ENCODE measurements at regions not wholly inside any gene's neighbourhood (a gene's known extent, or its start where the extent isn't known, plus 50 kb on each side); places are given as distances from the start of the nearest gene placed in this dataset.

GRCh38 chr1:81220614-81221071 is 580.1 kb upstream of the ADGRL2 start:
- TF ChIP-seq, protein P1, sequence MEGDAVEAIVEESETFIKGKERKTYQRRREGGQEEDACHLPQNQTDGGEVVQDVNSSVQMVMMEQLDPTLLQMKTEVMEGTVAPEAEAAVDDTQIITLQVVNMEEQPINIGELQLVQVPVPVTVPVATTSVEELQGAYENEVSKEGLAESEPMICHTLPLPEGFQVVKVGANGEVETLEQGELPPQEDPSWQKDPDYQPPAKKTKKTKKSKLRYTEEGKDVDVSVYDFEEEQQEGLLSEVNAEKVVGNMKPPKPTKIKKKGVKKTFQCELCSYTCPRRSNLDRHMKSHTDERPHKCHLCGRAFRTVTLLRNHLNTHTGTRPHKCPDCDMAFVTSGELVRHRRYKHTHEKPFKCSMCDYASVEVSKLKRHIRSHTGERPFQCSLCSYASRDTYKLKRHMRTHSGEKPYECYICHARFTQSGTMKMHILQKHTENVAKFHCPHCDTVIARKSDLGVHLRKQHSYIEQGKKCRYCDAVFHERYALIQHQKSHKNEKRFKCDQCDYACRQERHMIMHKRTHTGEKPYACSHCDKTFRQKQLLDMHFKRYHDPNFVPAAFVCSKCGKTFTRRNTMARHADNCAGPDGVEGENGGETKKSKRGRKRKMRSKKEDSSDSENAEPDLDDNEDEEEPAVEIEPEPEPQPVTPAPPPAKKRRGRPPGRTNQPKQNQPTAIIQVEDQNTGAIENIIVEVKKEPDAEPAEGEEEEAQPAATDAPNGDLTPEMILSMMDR (IDR thresholded peaks at IDR 0.05; ENCODE audit: low read depth, low read length, missing input control): no peak
- TF ChIP-seq RAD21 (IDR thresholded peaks at IDR 0.05) (no peak), JUND (IDR thresholded peaks at IDR 0.05) (no peak)
- Histone ChIP-seq H3K4me1 (ENCODE audit: control insufficient read depth in 4 of 4, insufficient read depth in 4 of 4, low read length in 3 of 4) (no peaks in the 10 kb centered on the region), H3K36me3 (ENCODE audit: control insufficient read depth in 4 of 4, insufficient read depth in 3 of 4, low read depth in 1 of 4, low read length in 3 of 4) (no peaks in the 10 kb centered on the region), H3K9ac (ENCODE audit: low read depth in 1 of 2, low read length in 2 of 2) (no peak overlapping the region), H3K27ac (ENCODE audit: low read depth in 1 of 2, low read length in 2 of 2) (no peak overlapping the region), H3K9me3 (ENCODE audit: control insufficient read depth in 4 of 4, low read length in 3 of 4) (no peaks in the 10 kb centered on the region), H3K4me3 (ENCODE audit: low read depth in 1 of 3, low read length in 3 of 3) (no peak overlapping the region), H3K27me3 (ENCODE audit: control insufficient read depth in 4 of 4, insufficient read depth in 4 of 4, low read length in 3 of 4) (no peaks in the 10 kb centered on the region)
- no peak for DNase-seq (ENCODE audit: low spot score)
- WGBS: 96% methylated on average over 11 of the region's 11 CpGs

DNA sequence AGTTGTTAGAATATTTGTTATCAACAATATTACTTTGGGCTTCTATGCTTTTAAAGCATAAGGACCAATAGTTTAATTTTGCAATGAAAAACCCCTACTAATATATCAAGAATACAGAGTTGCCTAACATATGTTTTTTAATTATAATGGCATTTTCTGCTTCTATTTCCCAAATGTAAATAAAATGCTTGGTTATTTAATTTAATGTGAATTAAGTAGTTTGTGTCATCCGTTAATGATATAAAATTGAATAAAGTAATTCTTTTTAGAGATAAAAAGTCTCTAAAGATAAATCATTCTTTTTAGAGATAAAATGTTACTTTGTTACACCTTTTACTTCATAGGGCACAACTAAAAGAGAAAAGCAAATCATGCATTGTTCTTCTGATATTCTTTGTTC is 583.7 kb upstream of the ADGRL2 start:
- Histone ChIP-seq H3K27ac (ENCODE audit: low read depth in 1 of 2, low read length in 2 of 2) (no peak overlapping the region), H3K9me3 (ENCODE audit: control insufficient read depth in 4 of 4, low read length in 3 of 4) (no peaks in the 10 kb centered on the region), H3K9ac (ENCODE audit: low read depth in 1 of 2, low read length in 2 of 2) (no peak overlapping the region), H3K36me3 (ENCODE audit: control insufficient read depth in 4 of 4, insufficient read depth in 3 of 4, low read depth in 1 of 4, low read length in 3 of 4) (no peaks in the 10 kb centered on the region), H3K4me1 (ENCODE audit: control insufficient read depth in 4 of 4, insufficient read depth in 4 of 4, low read length in 3 of 4) (no peaks in the 10 kb centered on the region), H3K4me3 (ENCODE audit: low read depth in 1 of 3, low read length in 3 of 3) (no peak overlapping the region), H3K27me3 (ENCODE audit: control insufficient read depth in 4 of 4, insufficient read depth in 4 of 4, low read length in 3 of 4) (no peaks in the 10 kb centered on the region)
- 87% methylated on average over 1 of the region's 1 CpG for WGBS
- TF ChIP-seq EGR1 (IDR thresholded peaks at IDR 0.05; ENCODE audit: low read depth in 2 of 2) (no peak), FOXA1 (IDR thresholded peaks at IDR 0.05) (no peak), MAX (IDR thresholded peaks at IDR 0.05) (no peak), REST (IDR thresholded peaks at IDR 0.05) (no peak), GABPA (IDR thresholded peaks at IDR 0.05 in 1 of 2, conservative IDR thresholded peaks at IDR 0.05 in 1 of 2) (no peak), FOXA2 (IDR thresholded peaks at IDR 0.05) (no peak), HNF4A (conservative IDR thresholded peaks at IDR 0.05) (no peak)
- TF ChIP-seq, protein P1 (IDR thresholded peaks at IDR 0.05; ENCODE audit: low read depth, low read length, missing input control): no peak
- no peak for DNase-seq (ENCODE audit: low spot score)

Data from liver (tissue), 8 donors.